Endothelial cell of umbilical vein (primary cell): ENCODE measurements at regions not wholly inside any gene's neighbourhood (a gene's known extent, or its start where the extent isn't known, plus 50 kb on each side); places are given as distances from the start of the nearest gene placed in this dataset.

ENCODE experiments used
- CTCF ChIP-seq, 2 donors: IDR thresholded peaks; 1 replicate in 1 of 2; 2 replicates in 1 of 2; pipeline ENCODE4 v1.5.1; 2011; ENCODE audit warnings: low read length in 2 of 2, mild to moderate bottlenecking in 2 of 2, moderate library complexity in 2 of 2, control low read depth in 1 of 2, inconsistent platforms in 1 of 2, low read depth in 1 of 2; ENCODE audit not compliant: insufficient read depth in 1 of 2; ENCODE audit errors: extremely low read depth in 1 of 2
- EZH2 ChIP-seq: IDR thresholded peaks from 2 replicates; pipeline ENCODE4 v1.6.1; 2012; ENCODE audit warnings: borderline replicate concordance, low read depth, mild to moderate bottlenecking, moderate library complexity, low read length, inconsistent platforms; ENCODE audit not compliant: severe bottlenecking
- MYC ChIP-seq: IDR thresholded peaks from one replicate; pipeline ENCODE4 v1.6.1; 2011; ENCODE audit warnings: mild to moderate bottlenecking, low read depth, low read length
- TF ChIP-seq, protein P1 (sequence below): IDR thresholded peaks from 2 replicates; pipeline ENCODE4 v1.6.1; 2011; ENCODE audit not compliant: insufficient read depth, insufficient read length

- TF ChIP-seq, protein P1, sequence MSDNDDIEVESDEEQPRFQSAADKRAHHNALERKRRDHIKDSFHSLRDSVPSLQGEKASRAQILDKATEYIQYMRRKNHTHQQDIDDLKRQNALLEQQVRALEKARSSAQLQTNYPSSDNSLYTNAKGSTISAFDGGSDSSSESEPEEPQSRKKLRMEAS: no peak
- TF ChIP-seq CTCF (IDR thresholded peaks at IDR 0.05; ENCODE audit: extremely low read depth in 1 of 2, insufficient read depth in 1 of 2, low read depth in 1 of 2, low read length in 2 of 2): no peak
- no peak for TF ChIP-seq EZH2
- no peak for TF ChIP-seq MYC
Observed at GRCh38 chr1:168893359-168893801, 164.4 kb upstream of the DPT start.
